ENCODE measurements at regions not wholly inside any gene's neighbourhood (a gene's known extent, or its start where the extent isn't known, plus 50 kb on each side); places are given as distances from the start of the nearest gene placed in this dataset.

- Mint-ChIP-seq H3K27ac (no peak overlapping the region), H3K4me1 (peaks cover 0 to 7% of the 10 kb centered on the region in 2 experiments; a peak in 3 of 4 replicates), H3K9me3 (peaks cover 52 to 54% of the 10 kb centered on the region in 2 experiments), H3K4me3 (no peak overlapping the region), H3K36me3 (ENCODE audit: insufficient read depth in 1 of 3, low read depth in 3 of 3) (no peaks in the 10 kb centered on the region), H3K27me3 (ENCODE audit: low read depth) (no peaks in the 10 kb centered on the region; the same call in none of the 2 replicates)
- H2AFZ ChIP-seq (ENCODE audit: low read length), result no peak overlapping the region
- no peak for DNase-seq
- H3K79me2 ChIP-seq (ENCODE audit: insufficient read depth, low read length), result no peaks in the 10 kb centered on the region
- no peak for TF ChIP-seq CTCF (conservative IDR thresholded peaks at IDR 0.05)
- no peaks in the 10 kb centered on the region for H3K9me3 ChIP-seq (ENCODE audit: control insufficient read depth, low read depth, low read length)
- no peak overlapping the region for H3K9ac ChIP-seq (ENCODE audit: extremely low read depth, insufficient read length, low read length)
- no peak overlapping the region for H4K91ac ChIP-seq (ENCODE audit: insufficient read length, low read depth, low read length)
- H3K56ac ChIP-seq (ENCODE audit: insufficient read length, low read depth, low read length), result no peak overlapping the region
- no peak overlapping the region for H2BK120ac ChIP-seq (ENCODE audit: low read depth, low read length, poor library complexity, severe bottlenecking)
- H3K4me2 ChIP-seq (ENCODE audit: insufficient read depth, insufficient read length, low read length), result no peak overlapping the region
- no peaks in the 10 kb centered on the region for H4K20me1 ChIP-seq (ENCODE audit: control insufficient read depth, insufficient read depth, insufficient read length)
- no peak overlapping the region for H3K18ac ChIP-seq (ENCODE audit: insufficient read length, low read depth, low read length)
- no peak overlapping the region for H3K4ac ChIP-seq (ENCODE audit: low read depth, low read length)
- peaks cover 2% of the 10 kb centered on the region; the same call in 1 of the 2 replicates for H3K4me1 ChIP-seq (ENCODE audit: insufficient read depth, low read length)
- H3K79me1 ChIP-seq (ENCODE audit: insufficient read depth, low read depth, low read length, poor library complexity, severe bottlenecking), result no peaks in the 10 kb centered on the region
- no peak overlapping the region for H3T11ph ChIP-seq (ENCODE audit: low read length)
- H2BK5ac ChIP-seq (ENCODE audit: insufficient read length, low read length), result no peak overlapping the region
- H2AK5ac ChIP-seq (ENCODE audit: insufficient read length, low read length), result no peak overlapping the region
- H3K23me2 ChIP-seq (ENCODE audit: insufficient read length, low read depth, low read length, poor library complexity, severe bottlenecking), result no peaks in the 10 kb centered on the region
- WGBS (ENCODE audit: extremely low coverage, insufficient read length, low lambda C conversion rate), result no CpG with 5 or more reads among the region's 7 CpGs
- H3K27ac ChIP-seq (ENCODE audit: insufficient read length, low read depth, low read length), result no peak overlapping the region
- no peak overlapping the region for H4K5ac ChIP-seq (ENCODE audit: insufficient read length, low read depth, low read length)
- H2BK15ac ChIP-seq (ENCODE audit: low read depth, low read length), result no peak overlapping the region
- H3K27me3 ChIP-seq (ENCODE audit: insufficient read depth, low read length), result no peaks in the 10 kb centered on the region
- no peak overlapping the region for H2BK20ac ChIP-seq (ENCODE audit: low read depth, low read length, poor library complexity, severe bottlenecking)
- H4K8ac ChIP-seq (replicated peaks; ENCODE audit: insufficient read length, low read depth, low read length), result no peak overlapping the region
- no peak overlapping the region for H2BK12ac ChIP-seq (ENCODE audit: insufficient read length, low read depth, low read length)
- no peak overlapping the region for H3K23ac ChIP-seq (ENCODE audit: insufficient read length, low read depth, low read length)
- no peak overlapping the region for H3K14ac ChIP-seq (ENCODE audit: insufficient read depth, low read length)
Measured at GRCh38 chrX:39795605-39796004, 302.2 kb downstream of the BCOR start.

Data from H9 (cell line).